ENCODE measurements at regions not wholly inside any gene's neighbourhood (a gene's known extent, or its start where the extent isn't known, plus 50 kb on each side); places are given as distances from the start of the nearest gene placed in this dataset.

DNA sequence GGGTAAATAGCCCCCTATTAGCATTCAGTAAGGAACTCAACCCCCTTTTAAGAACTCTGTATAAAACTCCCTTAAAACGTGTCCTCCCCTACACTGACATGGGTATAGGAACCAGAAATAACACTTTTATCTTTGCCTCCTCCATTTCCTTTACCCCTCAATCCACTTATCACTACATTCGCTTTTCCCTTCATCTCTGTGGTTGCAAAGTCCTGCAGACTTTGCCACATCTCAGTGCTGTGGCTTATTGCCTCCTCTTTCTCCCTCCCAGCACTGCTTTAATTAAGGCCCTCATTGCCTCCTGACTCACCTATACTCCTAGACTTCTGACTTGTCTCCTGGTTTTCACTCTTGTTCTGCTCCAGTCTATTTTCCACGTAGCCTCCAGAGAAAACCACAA, 94.3 kb upstream of the GADL1 start:
- no peak for TF ChIP-seq CTCF (IDR thresholded peaks at IDR 0.05)
- no peak for TF ChIP-seq POLR2A (IDR thresholded peaks at IDR 0.05)

All from prostate gland (tissue), 2 donors.